ENCODE measurements at regions not wholly inside any gene's neighbourhood (a gene's known extent, or its start where the extent isn't known, plus 50 kb on each side); places are given as distances from the start of the nearest gene placed in this dataset.

- TF ChIP-seq, protein P1, sequence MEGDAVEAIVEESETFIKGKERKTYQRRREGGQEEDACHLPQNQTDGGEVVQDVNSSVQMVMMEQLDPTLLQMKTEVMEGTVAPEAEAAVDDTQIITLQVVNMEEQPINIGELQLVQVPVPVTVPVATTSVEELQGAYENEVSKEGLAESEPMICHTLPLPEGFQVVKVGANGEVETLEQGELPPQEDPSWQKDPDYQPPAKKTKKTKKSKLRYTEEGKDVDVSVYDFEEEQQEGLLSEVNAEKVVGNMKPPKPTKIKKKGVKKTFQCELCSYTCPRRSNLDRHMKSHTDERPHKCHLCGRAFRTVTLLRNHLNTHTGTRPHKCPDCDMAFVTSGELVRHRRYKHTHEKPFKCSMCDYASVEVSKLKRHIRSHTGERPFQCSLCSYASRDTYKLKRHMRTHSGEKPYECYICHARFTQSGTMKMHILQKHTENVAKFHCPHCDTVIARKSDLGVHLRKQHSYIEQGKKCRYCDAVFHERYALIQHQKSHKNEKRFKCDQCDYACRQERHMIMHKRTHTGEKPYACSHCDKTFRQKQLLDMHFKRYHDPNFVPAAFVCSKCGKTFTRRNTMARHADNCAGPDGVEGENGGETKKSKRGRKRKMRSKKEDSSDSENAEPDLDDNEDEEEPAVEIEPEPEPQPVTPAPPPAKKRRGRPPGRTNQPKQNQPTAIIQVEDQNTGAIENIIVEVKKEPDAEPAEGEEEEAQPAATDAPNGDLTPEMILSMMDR (conservative IDR thresholded peaks at IDR 0.05; ENCODE audit: low read length), result no peak
- no peak for TF ChIP-seq EZH2phosphoT487 (IDR thresholded peaks at IDR 0.05; ENCODE audit: borderline replicate concordance)
Observed at GRCh38 chr12:30329281-30329680, 366.4 kb downstream of the IPO8 start.

All from Loucy (cell line).